GM23338 (cell line): ENCODE measurements at regions not wholly inside any gene's neighbourhood (a gene's known extent, or its start where the extent isn't known, plus 50 kb on each side); places are given as distances from the start of the nearest gene placed in this dataset.

Source experiments
- ATAC-seq: fragments of 200-7000 bp; cut with Tn5 transposase; 3 replicates; pipeline ENCODE4 v1.9.1; 2020
- DNase-seq: peaks from one replicate; pipeline ENCODE4 v3.0.0-alpha.2; 2015; ENCODE audit warnings: low spot score
- H2AFZ ChIP-seq: fragments of 200-600 bp; sonication (generic); 2 replicates; pipeline ENCODE4 v1.8.0; 2016; ENCODE audit warnings: antibody characterized with exemption, mild to moderate bottlenecking, moderate library complexity
- H3F3A ChIP-seq: fragments of 200-600 bp; sonication (generic); replicated peaks from 2 replicates; pipeline ENCODE4 v1.8.0; 2017; ENCODE audit warnings: antibody characterized with exemption, mixed run types, low read depth
- H3K27ac ChIP-seq: fragments of 200-600 bp; sonication (generic); 2 replicates; pipeline ENCODE4 v1.6.1; 2016; ENCODE audit warnings: low read depth
- H3K27me3 ChIP-seq: fragments of 200-600 bp; sonication (generic); 2 replicates; pipeline ENCODE4 v1.8.0; 2016; ENCODE audit warnings: mild to moderate bottlenecking, mixed run types, moderate library complexity; ENCODE audit not compliant: insufficient read depth
- H3K36me3 ChIP-seq: fragments of 200-600 bp; sonication (generic); 2 replicates; pipeline ENCODE4 v1.8.0; 2016; ENCODE audit warnings: mild to moderate bottlenecking; ENCODE audit not compliant: insufficient read depth
- H3K4me1 ChIP-seq: fragments of 200-600 bp; sonication (generic); 2 replicates; pipeline ENCODE4 v1.8.0; 2016; ENCODE audit warnings: mild to moderate bottlenecking, moderate library complexity; ENCODE audit not compliant: insufficient read depth
- H3K4me2 ChIP-seq: fragments of 200-600 bp; sonication (generic); 2 replicates; pipeline ENCODE4 v1.7.1; 2017; ENCODE audit warnings: mixed run types
- H3K4me3 ChIP-seq: fragments of 200-600 bp; sonication (generic); 2 replicates; pipeline ENCODE4 v1.6.1; 2016; ENCODE audit warnings: mixed run types
- H3K79me2 ChIP-seq: fragments of 200-600 bp; sonication (generic); replicated peaks from 2 replicates; pipeline ENCODE4 v1.8.0; 2017; ENCODE audit warnings: mild to moderate bottlenecking; ENCODE audit not compliant: insufficient read depth
- H3K9me2 ChIP-seq: fragments of 200-600 bp; sonication (generic); 2 replicates; pipeline ENCODE4 v1.8.0; 2017; ENCODE audit not compliant: insufficient read depth
- H4K20me1 ChIP-seq: fragments of 200-600 bp; sonication (generic); replicated peaks from 2 replicates; pipeline ENCODE4 v1.8.0; 2017; ENCODE audit warnings: mild to moderate bottlenecking; ENCODE audit not compliant: insufficient read depth
- H3K27ac Mint-ChIP-seq: 2 replicates; pipeline ENCODE4 v1.8.0; 2020; ENCODE audit warnings: inconsistent platforms, mild to moderate bottlenecking, moderate library complexity, mixed read lengths
- H3K27me3 Mint-ChIP-seq: 3 replicates; pipeline ENCODE4 v1.8.0; 2022; ENCODE audit warnings: low read depth, mild to moderate bottlenecking, moderate library complexity, mixed read lengths, inconsistent platforms; ENCODE audit not compliant: insufficient read depth, poor library complexity
- H3K36me3 Mint-ChIP-seq: 3 replicates; pipeline ENCODE4 v1.8.0; 2021; ENCODE audit warnings: low read depth, mild to moderate bottlenecking, inconsistent platforms, moderate library complexity, mixed read lengths
- H3K4me1 Mint-ChIP-seq: 3 replicates; pipeline ENCODE4 v1.8.0; 2020; ENCODE audit warnings: mild to moderate bottlenecking, inconsistent platforms, mixed read lengths
- H3K4me3 Mint-ChIP-seq: 3 replicates; pipeline ENCODE4 v1.8.0; 2021; ENCODE audit warnings: moderate library complexity, mild to moderate bottlenecking, inconsistent platforms, mixed read lengths
- H3K9me3 Mint-ChIP-seq: 3 replicates; pipeline ENCODE4 v1.8.0; 2020; ENCODE audit warnings: moderate library complexity, mild to moderate bottlenecking, inconsistent platforms, mixed read lengths
- CREB1 ChIP-seq: fragments of 250-450 bp; sonication (Bioruptor Pico); IDR thresholded peaks from 2 replicates; pipeline ENCODE4 v1.5.0; 2020; ENCODE audit warnings: low read depth, mild to moderate bottlenecking, moderate library complexity
- EZH2 ChIP-seq: fragments of 200-600 bp; sonication (generic); IDR thresholded peaks from one replicate; pipeline ENCODE4 v1.8.0; 2017; ENCODE audit warnings: antibody characterized with exemption, mild to moderate bottlenecking, low read depth; ENCODE audit not compliant: unreplicated experiment
- EZH2phosphoT487 ChIP-seq: fragments of 200-600 bp; sonication (generic); IDR thresholded peaks from one replicate; pipeline ENCODE4 v1.8.1; 2018; ENCODE audit warnings: antibody characterized with exemption; ENCODE audit not compliant: unreplicated experiment
- JUNB ChIP-seq: IDR thresholded peaks from one replicate; pipeline ENCODE4 v1.6.1; 2016; ENCODE audit warnings: antibody characterized with exemption; ENCODE audit not compliant: unreplicated experiment
- NANOG ChIP-seq: IDR thresholded peaks from 2 replicates; pipeline ENCODE4 v1.6.1; 2016; ENCODE audit warnings: antibody characterized with exemption, borderline replicate concordance
- POLR2AphosphoS5 ChIP-seq: IDR thresholded peaks from 2 replicates; pipeline ENCODE4 v1.6.1; 2016; ENCODE audit warnings: antibody characterized with exemption, low read depth
- STAT1 ChIP-seq: IDR thresholded peaks from one replicate; pipeline ENCODE4 v1.6.1; 2016; ENCODE audit warnings: antibody characterized with exemption; ENCODE audit not compliant: unreplicated experiment
- ZNF114 ChIP-seq: fragments of 250-450 bp; sonication (Bioruptor Pico); IDR thresholded peaks from 2 replicates; pipeline ENCODE4 v1.5.0; 2020; ENCODE audit warnings: mild to moderate bottlenecking, moderate library complexity
- ZNF331 ChIP-seq: fragments of 250-450 bp; sonication (Bioruptor Pico); IDR thresholded peaks from 2 replicates; pipeline ENCODE4 v1.5.0; 2020; ENCODE audit warnings: low read depth, mild to moderate bottlenecking, moderate library complexity
- TF ChIP-seq, protein P1 (sequence below): fragments of 250-450 bp; sonication (Bioruptor Pico); IDR thresholded peaks from 2 replicates; pipeline ENCODE4 v1.5.0; 2020; ENCODE audit warnings: mild to moderate bottlenecking, moderate library complexity
- TF ChIP-seq, protein P2 (sequence below): IDR thresholded peaks from 2 replicates; pipeline ENCODE4 v1.6.1; 2016; ENCODE audit warnings: antibody characterized with exemption
- TF ChIP-seq, protein P3 (sequence below), 2 experiments: fragments of 200-600 bp in 1 of 2; sonication (generic) in 1 of 2; conservative IDR thresholded peaks; 2 replicates each; pipeline versions ENCODE4 v1.5.1 to v1.6.1; 2016 to 2017; ENCODE audit warnings: antibody characterized with exemption in 2 of 2, low read depth in 2 of 2, mild to moderate bottlenecking in 2 of 2, moderate library complexity in 1 of 2
- TF ChIP-seq, protein P4 (sequence below): IDR thresholded peaks from one replicate; pipeline ENCODE4 v1.6.1; 2018; ENCODE audit warnings: antibody characterized with exemption; ENCODE audit not compliant: unreplicated experiment

DNA sequence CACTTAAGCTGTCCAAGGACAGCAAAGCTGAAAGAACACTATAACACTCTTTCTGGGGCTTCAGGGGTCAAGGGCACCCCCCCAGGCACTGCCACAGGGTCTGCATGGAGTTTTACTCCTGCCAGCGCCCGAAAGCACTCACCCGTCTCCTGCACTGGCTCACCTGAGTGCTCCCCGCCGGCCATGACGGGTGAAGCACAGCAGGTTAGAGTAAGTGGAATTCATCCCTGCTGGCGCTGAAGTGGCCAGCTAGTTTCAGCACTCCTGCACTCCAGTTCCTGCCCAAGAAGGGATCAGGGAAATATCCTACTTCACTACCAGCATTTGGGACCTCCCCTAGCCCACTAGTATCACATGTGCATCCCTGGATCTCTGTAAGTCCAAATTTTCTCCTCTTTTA, 516.0 kb downstream of the ZNF608 start:
- Histone ChIP-seq H3K9me2 (peaks cover 8% of the 10 kb centered on the region), H3K27me3 (no peaks in the 10 kb centered on the region), H4K20me1 (no peaks in the 10 kb centered on the region), H3K27ac (no peak overlapping the region), H3K4me1 (peaks cover 40% of the 10 kb centered on the region), H3K4me2 (no peak overlapping the region), H3F3A (no peaks in the 10 kb centered on the region), H3K36me3 (no peaks in the 10 kb centered on the region; the same call in 1 of the 2 replicates), H3K79me2 (no peaks in the 10 kb centered on the region), H2AFZ (no peak overlapping the region), H3K4me3 (no peak overlapping the region)
- Mint-ChIP-seq H3K4me1 (peaks cover 39% of the 10 kb centered on the region), H3K9me3 (peaks cover 24% of the 10 kb centered on the region), H3K27ac (no peak overlapping the region), H3K4me3 (no peak overlapping the region), H3K27me3 (peaks cover 10% of the 10 kb centered on the region), H3K36me3 (peaks cover 38% of the 10 kb centered on the region)
- DNase-seq: no peak
- TF ChIP-seq ZNF114 (CRISPR knock-in tag) (no peak), NANOG (no peak), STAT1 (no peak), ZNF331 (no peak), POLR2AphosphoS5 (no peak), JUNB (no peak), EZH2phosphoT487 (no peak), CREB1 (CRISPR knock-in tag) (no peak), EZH2 (no peak)
- TF ChIP-seq, protein P1, sequence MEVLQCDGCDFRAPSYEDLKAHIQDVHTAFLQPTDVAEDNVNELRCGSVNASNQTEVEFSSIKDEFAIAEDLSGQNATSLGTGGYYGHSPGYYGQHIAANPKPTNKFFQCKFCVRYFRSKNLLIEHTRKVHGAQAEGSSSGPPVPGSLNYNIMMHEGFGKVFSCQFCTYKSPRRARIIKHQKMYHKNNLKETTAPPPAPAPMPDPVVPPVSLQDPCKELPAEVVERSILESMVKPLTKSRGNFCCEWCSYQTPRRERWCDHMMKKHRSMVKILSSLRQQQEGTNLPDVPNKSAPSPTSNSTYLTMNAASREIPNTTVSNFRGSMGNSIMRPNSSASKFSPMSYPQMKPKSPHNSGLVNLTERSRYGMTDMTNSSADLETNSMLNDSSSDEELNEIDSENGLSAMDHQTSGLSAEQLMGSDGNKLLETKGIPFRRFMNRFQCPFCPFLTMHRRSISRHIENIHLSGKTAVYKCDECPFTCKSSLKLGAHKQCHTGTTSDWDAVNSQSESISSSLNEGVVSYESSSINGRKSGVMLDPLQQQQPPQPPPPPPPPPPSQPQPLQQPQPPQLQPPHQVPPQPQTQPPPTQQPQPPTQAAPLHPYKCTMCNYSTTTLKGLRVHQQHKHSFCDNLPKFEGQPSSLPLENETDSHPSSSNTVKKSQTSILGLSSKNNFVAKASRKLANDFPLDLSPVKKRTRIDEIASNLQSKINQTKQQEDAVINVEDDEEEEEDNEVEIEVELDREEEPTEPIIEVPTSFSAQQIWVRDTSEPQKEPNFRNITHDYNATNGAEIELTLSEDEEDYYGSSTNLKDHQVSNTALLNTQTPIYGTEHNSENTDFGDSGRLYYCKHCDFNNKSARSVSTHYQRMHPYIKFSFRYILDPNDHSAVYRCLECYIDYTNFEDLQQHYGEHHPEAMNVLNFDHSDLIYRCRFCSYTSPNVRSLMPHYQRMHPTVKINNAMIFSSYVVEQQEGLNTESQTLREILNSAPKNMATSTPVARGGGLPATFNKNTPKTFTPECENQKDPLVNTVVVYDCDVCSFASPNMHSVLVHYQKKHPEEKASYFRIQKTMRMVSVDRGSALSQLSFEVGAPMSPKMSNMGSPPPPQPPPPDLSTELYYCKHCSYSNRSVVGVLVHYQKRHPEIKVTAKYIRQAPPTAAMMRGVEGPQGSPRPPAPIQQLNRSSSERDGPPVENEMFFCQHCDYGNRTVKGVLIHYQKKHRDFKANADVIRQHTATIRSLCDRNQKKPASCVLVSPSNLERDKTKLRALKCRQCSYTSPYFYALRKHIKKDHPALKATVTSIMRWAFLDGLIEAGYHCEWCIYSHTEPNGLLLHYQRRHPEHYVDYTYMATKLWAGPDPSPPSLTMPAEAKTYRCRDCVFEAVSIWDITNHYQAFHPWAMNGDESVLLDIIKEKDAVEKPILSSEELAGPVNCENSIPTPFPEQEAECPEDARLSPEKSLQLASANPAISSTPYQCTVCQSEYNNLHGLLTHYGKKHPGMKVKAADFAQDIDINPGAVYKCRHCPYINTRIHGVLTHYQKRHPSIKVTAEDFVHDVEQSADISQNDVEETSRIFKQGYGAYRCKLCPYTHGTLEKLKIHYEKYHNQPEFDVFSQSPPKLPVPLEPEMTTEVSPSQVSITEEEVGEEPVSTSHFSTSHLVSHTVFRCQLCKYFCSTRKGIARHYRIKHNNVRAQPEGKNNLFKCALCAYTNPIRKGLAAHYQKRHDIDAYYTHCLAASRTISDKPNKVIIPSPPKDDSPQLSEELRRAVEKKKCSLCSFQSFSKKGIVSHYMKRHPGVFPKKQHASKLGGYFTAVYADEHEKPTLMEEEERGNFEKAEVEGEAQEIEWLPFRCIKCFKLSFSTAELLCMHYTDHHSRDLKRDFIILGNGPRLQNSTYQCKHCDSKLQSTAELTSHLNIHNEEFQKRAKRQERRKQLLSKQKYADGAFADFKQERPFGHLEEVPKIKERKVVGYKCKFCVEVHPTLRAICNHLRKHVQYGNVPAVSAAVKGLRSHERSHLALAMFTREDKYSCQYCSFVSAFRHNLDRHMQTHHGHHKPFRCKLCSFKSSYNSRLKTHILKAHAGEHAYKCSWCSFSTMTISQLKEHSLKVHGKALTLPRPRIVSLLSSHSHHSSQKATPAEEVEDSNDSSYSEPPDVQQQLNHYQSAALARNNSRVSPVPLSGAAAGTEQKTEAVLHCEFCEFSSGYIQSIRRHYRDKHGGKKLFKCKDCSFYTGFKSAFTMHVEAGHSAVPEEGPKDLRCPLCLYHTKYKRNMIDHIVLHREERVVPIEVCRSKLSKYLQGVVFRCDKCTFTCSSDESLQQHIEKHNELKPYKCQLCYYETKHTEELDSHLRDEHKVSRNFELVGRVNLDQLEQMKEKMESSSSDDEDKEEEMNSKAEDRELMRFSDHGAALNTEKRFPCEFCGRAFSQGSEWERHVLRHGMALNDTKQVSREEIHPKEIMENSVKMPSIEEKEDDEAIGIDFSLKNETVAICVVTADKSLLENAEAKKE (CRISPR knock-in tag): no peak
- TF ChIP-seq, protein P2, sequence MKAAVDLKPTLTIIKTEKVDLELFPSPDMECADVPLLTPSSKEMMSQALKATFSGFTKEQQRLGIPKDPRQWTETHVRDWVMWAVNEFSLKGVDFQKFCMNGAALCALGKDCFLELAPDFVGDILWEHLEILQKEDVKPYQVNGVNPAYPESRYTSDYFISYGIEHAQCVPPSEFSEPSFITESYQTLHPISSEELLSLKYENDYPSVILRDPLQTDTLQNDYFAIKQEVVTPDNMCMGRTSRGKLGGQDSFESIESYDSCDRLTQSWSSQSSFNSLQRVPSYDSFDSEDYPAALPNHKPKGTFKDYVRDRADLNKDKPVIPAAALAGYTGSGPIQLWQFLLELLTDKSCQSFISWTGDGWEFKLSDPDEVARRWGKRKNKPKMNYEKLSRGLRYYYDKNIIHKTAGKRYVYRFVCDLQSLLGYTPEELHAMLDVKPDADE: no peak
- TF ChIP-seq, protein P3, sequence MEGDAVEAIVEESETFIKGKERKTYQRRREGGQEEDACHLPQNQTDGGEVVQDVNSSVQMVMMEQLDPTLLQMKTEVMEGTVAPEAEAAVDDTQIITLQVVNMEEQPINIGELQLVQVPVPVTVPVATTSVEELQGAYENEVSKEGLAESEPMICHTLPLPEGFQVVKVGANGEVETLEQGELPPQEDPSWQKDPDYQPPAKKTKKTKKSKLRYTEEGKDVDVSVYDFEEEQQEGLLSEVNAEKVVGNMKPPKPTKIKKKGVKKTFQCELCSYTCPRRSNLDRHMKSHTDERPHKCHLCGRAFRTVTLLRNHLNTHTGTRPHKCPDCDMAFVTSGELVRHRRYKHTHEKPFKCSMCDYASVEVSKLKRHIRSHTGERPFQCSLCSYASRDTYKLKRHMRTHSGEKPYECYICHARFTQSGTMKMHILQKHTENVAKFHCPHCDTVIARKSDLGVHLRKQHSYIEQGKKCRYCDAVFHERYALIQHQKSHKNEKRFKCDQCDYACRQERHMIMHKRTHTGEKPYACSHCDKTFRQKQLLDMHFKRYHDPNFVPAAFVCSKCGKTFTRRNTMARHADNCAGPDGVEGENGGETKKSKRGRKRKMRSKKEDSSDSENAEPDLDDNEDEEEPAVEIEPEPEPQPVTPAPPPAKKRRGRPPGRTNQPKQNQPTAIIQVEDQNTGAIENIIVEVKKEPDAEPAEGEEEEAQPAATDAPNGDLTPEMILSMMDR (conservative IDR thresholded peaks at IDR 0.05; ENCODE audit: low read depth in 2 of 2): no peak
- TF ChIP-seq, protein P4, sequence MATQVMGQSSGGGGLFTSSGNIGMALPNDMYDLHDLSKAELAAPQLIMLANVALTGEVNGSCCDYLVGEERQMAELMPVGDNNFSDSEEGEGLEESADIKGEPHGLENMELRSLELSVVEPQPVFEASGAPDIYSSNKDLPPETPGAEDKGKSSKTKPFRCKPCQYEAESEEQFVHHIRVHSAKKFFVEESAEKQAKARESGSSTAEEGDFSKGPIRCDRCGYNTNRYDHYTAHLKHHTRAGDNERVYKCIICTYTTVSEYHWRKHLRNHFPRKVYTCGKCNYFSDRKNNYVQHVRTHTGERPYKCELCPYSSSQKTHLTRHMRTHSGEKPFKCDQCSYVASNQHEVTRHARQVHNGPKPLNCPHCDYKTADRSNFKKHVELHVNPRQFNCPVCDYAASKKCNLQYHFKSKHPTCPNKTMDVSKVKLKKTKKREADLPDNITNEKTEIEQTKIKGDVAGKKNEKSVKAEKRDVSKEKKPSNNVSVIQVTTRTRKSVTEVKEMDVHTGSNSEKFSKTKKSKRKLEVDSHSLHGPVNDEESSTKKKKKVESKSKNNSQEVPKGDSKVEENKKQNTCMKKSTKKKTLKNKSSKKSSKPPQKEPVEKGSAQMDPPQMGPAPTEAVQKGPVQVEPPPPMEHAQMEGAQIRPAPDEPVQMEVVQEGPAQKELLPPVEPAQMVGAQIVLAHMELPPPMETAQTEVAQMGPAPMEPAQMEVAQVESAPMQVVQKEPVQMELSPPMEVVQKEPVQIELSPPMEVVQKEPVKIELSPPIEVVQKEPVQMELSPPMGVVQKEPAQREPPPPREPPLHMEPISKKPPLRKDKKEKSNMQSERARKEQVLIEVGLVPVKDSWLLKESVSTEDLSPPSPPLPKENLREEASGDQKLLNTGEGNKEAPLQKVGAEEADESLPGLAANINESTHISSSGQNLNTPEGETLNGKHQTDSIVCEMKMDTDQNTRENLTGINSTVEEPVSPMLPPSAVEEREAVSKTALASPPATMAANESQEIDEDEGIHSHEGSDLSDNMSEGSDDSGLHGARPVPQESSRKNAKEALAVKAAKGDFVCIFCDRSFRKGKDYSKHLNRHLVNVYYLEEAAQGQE: no peak
- ATAC-seq: no peak
